Tibial artery (tissue), 4 donors: ENCODE measurements at regions not wholly inside any gene's neighbourhood (a gene's known extent, or its start where the extent isn't known, plus 50 kb on each side); places are given as distances from the start of the nearest gene placed in this dataset.

Experiments used
- DNase-seq, 2 donors: peaks; one replicate each; pipeline ENCODE4 v3.0.0-alpha.2; 2019
- H3K27ac ChIP-seq, 2 donors: fragments of 200-600 bp; sonication (generic) in 1 of 2; 1 replicate in 1 of 2; 2 replicates in 1 of 2; pipeline ENCODE4 v1.5.1; 2018 to 2019; ENCODE audit warnings: mild to moderate bottlenecking in 1 of 2
- H3K27me3 ChIP-seq, 2 donors: fragments of 200-600 bp; sonication (generic) in 1 of 2; one replicate each; pipeline versions ENCODE4 v1.5.1 to v1.6.0; 2016 to 2019
- H3K36me3 ChIP-seq, 3 donors: fragments of 200-600 bp; sonication (generic) in 2 of 3; one replicate each; pipeline ENCODE4 v1.5.1; 2016 to 2019; ENCODE audit warnings: mild to moderate bottlenecking in 2 of 3
- H3K4me1 ChIP-seq, 4 donors: fragments of 200-600 bp; sonication (generic) in 2 of 4; 1 replicate in 3 of 4; 2 replicates in 1 of 4; pipeline ENCODE4 v1.5.1; 2016 to 2019
- H3K4me3 ChIP-seq, 2 donors: fragments of 200-600 bp; sonication (generic) in 1 of 2; 1 replicate in 1 of 2; 2 replicates in 1 of 2; pipeline ENCODE4 v1.5.1; 2018 to 2019; ENCODE audit warnings: mild to moderate bottlenecking in 2 of 2
- H3K9me3 ChIP-seq, 3 donors: fragments of 200-600 bp; sonication (generic) in 1 of 3; one replicate each; pipeline ENCODE4 v1.5.1; 2016 to 2019
- CTCF ChIP-seq, 2 experiments: fragments of 200-600 bp in 1 of 2; fragments of 450-650 bp in 1 of 2; IDR thresholded peaks; one replicate each; pipeline ENCODE4 v1.5.1; 2017 to 2019; ENCODE audit warnings: antibody characterized with exemption in 2 of 2, mild to moderate bottlenecking in 1 of 2, moderate library complexity in 1 of 2
- intact Hi-C: fragments of 100-400 bp; cut with DNase I; formaldehyde crosslinking; loops from one replicate; pipeline ENCODE4 v1.15.0; 2023; ENCODE audit warnings: low total_unique reads

- Histone ChIP-seq H3K4me1 (peaks cover 0 to 20% (median 3%) of the 10 kb centered on the region in 4 donors), H3K27ac (no peak overlapping the region), H3K27me3 (no peaks in the 10 kb centered on the region), H3K4me3 (no peak overlapping the region), H3K9me3 (no peaks in the 10 kb centered on the region), H3K36me3 (no peaks in the 10 kb centered on the region)
- intact Hi-C loops: no loop called here
- TF ChIP-seq CTCF (IDR thresholded peaks at IDR 0.05): no peak
- no peak for DNase-seq
Observed at GRCh38 chr11:15884777-15885540, 471.4 kb downstream of the SOX6 start.

DNA sequence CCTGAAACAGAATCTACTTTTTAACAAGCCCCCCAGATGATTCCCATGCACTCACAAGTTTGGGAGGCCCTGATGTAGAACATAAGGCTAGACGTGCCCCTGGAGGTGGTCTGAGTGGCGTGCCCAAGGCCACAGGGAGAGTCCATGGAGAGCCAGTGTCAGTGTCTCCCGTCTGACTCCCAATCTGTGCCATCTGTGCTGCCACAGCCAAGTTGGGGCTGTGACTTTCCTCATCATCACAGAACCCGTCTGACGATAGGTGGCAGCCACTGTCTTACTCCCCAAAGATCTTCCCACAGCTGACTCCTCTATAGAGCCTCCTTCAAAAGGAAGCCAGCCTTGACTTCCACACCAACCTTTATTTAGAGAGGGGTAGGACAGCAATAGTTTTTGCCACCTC lies 470.5 kb downstream of the SOX6 start:
- Histone ChIP-seq H3K4me3 (no peak overlapping the region), H3K27me3 (no peaks in the 10 kb centered on the region), H3K36me3 (no peaks in the 10 kb centered on the region), H3K4me1 (peaks cover 0 to 26% (median 6%) of the 10 kb centered on the region in 4 donors), H3K27ac (no peak overlapping the region), H3K9me3 (no peaks in the 10 kb centered on the region)
- no peak for DNase-seq
- no peak for TF ChIP-seq CTCF (IDR thresholded peaks at IDR 0.05)
- intact Hi-C loops: no loop called here

GRCh38 chr11:15886299-15886698 lies 470.0 kb downstream of the SOX6 start:
- H3K4me1 ChIP-seq: peaks cover 0 to 26% (median 6%) of the 10 kb centered on the region in 4 donors
- DNase-seq: no peak
- intact Hi-C loops: no loop called here
- H3K9me3 ChIP-seq: no peaks in the 10 kb centered on the region
- H3K27ac ChIP-seq: no peak overlapping the region
- no peaks in the 10 kb centered on the region for H3K36me3 ChIP-seq
- H3K4me3 ChIP-seq: no peak overlapping the region
- H3K27me3 ChIP-seq: no peaks in the 10 kb centered on the region
- no peak for TF ChIP-seq CTCF (IDR thresholded peaks at IDR 0.05)

DNA sequence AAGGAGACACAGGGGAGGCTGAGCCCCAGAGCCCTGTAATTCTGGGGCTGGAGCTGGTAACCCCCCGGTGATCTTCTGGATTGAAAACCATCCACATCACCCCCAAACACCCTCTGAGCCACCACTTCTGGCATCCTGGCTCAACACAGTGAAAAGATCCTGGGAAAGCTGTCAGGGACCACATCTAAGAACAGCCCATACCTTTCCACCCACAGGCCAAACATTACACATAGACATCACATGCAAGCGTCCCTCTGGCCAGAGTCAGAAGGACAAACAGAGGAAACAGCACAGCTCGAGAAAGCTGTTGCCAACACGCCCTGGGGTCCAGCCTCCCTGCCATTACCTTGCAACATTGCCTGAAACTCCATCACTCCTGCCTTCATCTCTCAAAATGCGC lies 469.5 kb downstream of the SOX6 start:
- Histone ChIP-seq H3K27ac (no peak overlapping the region), H3K4me1 (peaks cover 0 to 26% (median 6%) of the 10 kb centered on the region in 4 donors), H3K9me3 (no peaks in the 10 kb centered on the region), H3K36me3 (no peaks in the 10 kb centered on the region), H3K27me3 (no peaks in the 10 kb centered on the region), H3K4me3 (no peak overlapping the region)
- intact Hi-C loops: no loop called here
- no peak for DNase-seq
- no peak for TF ChIP-seq CTCF (IDR thresholded peaks at IDR 0.05)

DNA sequence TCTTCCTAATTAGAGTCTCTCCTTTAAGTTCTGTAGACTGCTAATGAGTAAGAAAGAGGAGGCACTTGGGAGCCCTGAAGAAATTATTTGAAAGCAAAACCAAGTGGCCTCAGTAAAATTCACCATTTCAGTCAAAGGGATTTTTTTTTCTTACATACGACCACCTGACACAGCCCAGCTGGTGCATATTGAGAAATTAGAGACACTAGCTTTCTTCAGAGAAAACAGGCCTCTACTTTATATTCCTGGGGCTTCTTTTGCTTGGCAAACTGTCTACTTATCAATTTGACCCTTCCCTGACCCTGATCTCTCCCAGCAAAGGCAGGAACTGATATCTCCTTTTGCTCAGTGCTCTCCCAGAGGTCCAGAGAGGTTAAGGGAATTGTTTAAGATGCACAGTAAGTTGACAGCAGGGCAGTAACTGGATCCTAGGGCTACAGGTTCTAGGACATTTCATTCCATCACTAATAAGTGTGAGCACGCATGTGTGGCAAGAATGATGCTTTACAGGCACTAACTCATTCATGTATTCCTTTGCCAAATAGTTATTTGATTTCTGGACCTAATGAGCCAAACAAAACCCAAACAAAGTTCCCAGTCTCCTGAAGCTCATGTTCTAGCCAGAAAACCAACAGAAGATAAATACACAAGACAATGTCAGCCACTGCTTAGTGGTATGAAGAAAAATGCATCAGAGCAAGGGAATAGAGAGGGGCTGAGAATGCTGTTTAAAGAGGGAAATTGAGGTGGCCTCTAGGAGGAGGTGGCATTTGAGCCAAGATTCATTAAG lies 467.6 kb downstream of the SOX6 start:
- Histone ChIP-seq H3K9me3 (no peaks in the 10 kb centered on the region), H3K27ac (no peak overlapping the region), H3K27me3 (no peaks in the 10 kb centered on the region), H3K4me1 (peaks cover 0 to 32% (median 15%) of the 10 kb centered on the region in 4 donors), H3K4me3 (no peak overlapping the region), H3K36me3 (no peaks in the 10 kb centered on the region)
- TF ChIP-seq CTCF (IDR thresholded peaks at IDR 0.05): no peak
- no peak for DNase-seq
- intact Hi-C loops: no loop called here
